ENCODE measurements at regions not wholly inside any gene's neighbourhood (a gene's known extent, or its start where the extent isn't known, plus 50 kb on each side); places are given as distances from the start of the nearest gene placed in this dataset.

GRCh38 chr10:131020775-131021174 is 290.7 kb downstream of the TCERG1L start:
- Histone ChIP-seq H3K4me2 (ENCODE audit: low read length) (no peak overlapping the region), H3K36me3 (ENCODE audit: insufficient read depth, low read length) (no peaks in the 10 kb centered on the region), H3K9me3 (ENCODE audit: low read length) (no peaks in the 10 kb centered on the region), H3F3A (ENCODE audit: insufficient read depth, low read length) (no peaks in the 10 kb centered on the region), H2AFZ (ENCODE audit: low read length) (no peak overlapping the region), H3K27ac (ENCODE audit: low read depth, low read length, poor library complexity, severe bottlenecking) (no peak overlapping the region), H4K20me1 (ENCODE audit: insufficient read depth, low read length) (no peaks in the 10 kb centered on the region), H3K4me1 (ENCODE audit: insufficient read depth, low read length, severe bottlenecking) (no peaks in the 10 kb centered on the region), H3K27me3 (ENCODE audit: insufficient read depth, low read length) (no peaks in the 10 kb centered on the region), H3K79me2 (ENCODE audit: insufficient read depth, low read length) (no peaks in the 10 kb centered on the region), H3K9ac (ENCODE audit: low read length) (no peak overlapping the region), H3K4me3 (ENCODE audit: low read depth, low read length, poor library complexity, severe bottlenecking) (no peak overlapping the region), H3K9me2 (ENCODE audit: low read depth, low read length) (no peaks in the 10 kb centered on the region)
- no peak for TF ChIP-seq EZH2 (IDR thresholded peaks at IDR 0.05; ENCODE audit: borderline replicate concordance, low read length)
- TF ChIP-seq CTCF (IDR thresholded peaks at IDR 0.05; ENCODE audit: low read length) = no peak

- Histone ChIP-seq H3K27ac (ENCODE audit: low read depth, low read length, poor library complexity, severe bottlenecking) (no peak overlapping the region), H4K20me1 (ENCODE audit: insufficient read depth, low read length) (no peaks in the 10 kb centered on the region), H3K4me3 (ENCODE audit: low read depth, low read length, poor library complexity, severe bottlenecking) (no peak overlapping the region), H3K36me3 (ENCODE audit: insufficient read depth, low read length) (no peaks in the 10 kb centered on the region), H3K4me1 (ENCODE audit: insufficient read depth, low read length, severe bottlenecking) (no peaks in the 10 kb centered on the region), H3K9ac (ENCODE audit: low read length) (no peak overlapping the region), H3F3A (ENCODE audit: insufficient read depth, low read length) (no peaks in the 10 kb centered on the region), H2AFZ (ENCODE audit: low read length) (no peak overlapping the region), H3K9me3 (ENCODE audit: low read length) (no peaks in the 10 kb centered on the region), H3K9me2 (ENCODE audit: low read depth, low read length) (no peaks in the 10 kb centered on the region), H3K27me3 (ENCODE audit: insufficient read depth, low read length) (no peaks in the 10 kb centered on the region), H3K79me2 (ENCODE audit: insufficient read depth, low read length) (no peaks in the 10 kb centered on the region), H3K4me2 (ENCODE audit: low read length) (no peak overlapping the region)
- no peak for TF ChIP-seq CTCF (IDR thresholded peaks at IDR 0.05; ENCODE audit: low read length)
- no peak for TF ChIP-seq EZH2 (IDR thresholded peaks at IDR 0.05; ENCODE audit: borderline replicate concordance, low read length)
Measured at GRCh38 chr10:131021246-131021895, 290.1 kb downstream of the TCERG1L start.

GRCh38 chr10:131021969-131022368 is 289.6 kb downstream of the TCERG1L start:
- H3K9me3 ChIP-seq (ENCODE audit: low read length) = no peaks in the 10 kb centered on the region
- H3K4me2 ChIP-seq (ENCODE audit: low read length) = no peak overlapping the region
- H4K20me1 ChIP-seq (ENCODE audit: insufficient read depth, low read length) = no peaks in the 10 kb centered on the region
- no peaks in the 10 kb centered on the region for H3K36me3 ChIP-seq (ENCODE audit: insufficient read depth, low read length)
- H3F3A ChIP-seq (ENCODE audit: insufficient read depth, low read length) = no peaks in the 10 kb centered on the region
- no peak overlapping the region for H3K4me3 ChIP-seq (ENCODE audit: low read depth, low read length, poor library complexity, severe bottlenecking)
- H3K79me2 ChIP-seq (ENCODE audit: insufficient read depth, low read length) = no peaks in the 10 kb centered on the region
- no peaks in the 10 kb centered on the region for H3K27me3 ChIP-seq (ENCODE audit: insufficient read depth, low read length)
- no peaks in the 10 kb centered on the region for H3K9me2 ChIP-seq (ENCODE audit: low read depth, low read length)
- H3K27ac ChIP-seq (ENCODE audit: low read depth, low read length, poor library complexity, severe bottlenecking) = no peak overlapping the region
- no peaks in the 10 kb centered on the region for H3K4me1 ChIP-seq (ENCODE audit: insufficient read depth, low read length, severe bottlenecking)
- TF ChIP-seq CTCF (IDR thresholded peaks at IDR 0.05; ENCODE audit: low read length) (no peak), EZH2 (IDR thresholded peaks at IDR 0.05; ENCODE audit: borderline replicate concordance, low read length) (no peak)
- no peak overlapping the region for H3K9ac ChIP-seq (ENCODE audit: low read length)
- H2AFZ ChIP-seq (ENCODE audit: low read length) = no peak overlapping the region
